ENCODE measurements at regions not wholly inside any gene's neighbourhood (a gene's known extent, or its start where the extent isn't known, plus 50 kb on each side); places are given as distances from the start of the nearest gene placed in this dataset.

GRCh38 chr14:53517270-53517960 lies 364.3 kb upstream of the DDHD1 start:
- WGBS, result 83% methylated on average over 2 of the region's 2 CpGs
- no peak for TF ChIP-seq CTCF (IDR thresholded peaks at IDR 0.05)
- TF ChIP-seq POLR2AphosphoS5 (IDR thresholded peaks at IDR 0.05), result no peak
- TF ChIP-seq POLR2A (IDR thresholded peaks at IDR 0.05), result no peak
- no peaks in the 10 kb centered on the region for H3K36me3 ChIP-seq
- no peaks in the 10 kb centered on the region for H3K9me3 ChIP-seq
- no peak overlapping the region for H3K4me3 ChIP-seq
- intact Hi-C loops (cut with DNase I), result no loop called here
- DNase-seq (ENCODE audit: low spot score), result no peak
- no peak overlapping the region for H3K27ac ChIP-seq
- no peaks in the 10 kb centered on the region for H3K4me1 ChIP-seq (replicated peaks)
- H3K27me3 ChIP-seq (replicated peaks; ENCODE audit: insufficient read depth), result no peaks in the 10 kb centered on the region

- no peaks in the 10 kb centered on the region for H3K9me3 ChIP-seq
- no peak overlapping the region for H3K4me3 ChIP-seq
- no peak overlapping the region for H3K27ac ChIP-seq
- TF ChIP-seq POLR2AphosphoS5 (IDR thresholded peaks at IDR 0.05) (no peak), POLR2A (IDR thresholded peaks at IDR 0.05) (no peak), CTCF (IDR thresholded peaks at IDR 0.05) (no peak)
- DNase-seq (ENCODE audit: low spot score), result no peak
- no peaks in the 10 kb centered on the region for H3K27me3 ChIP-seq (replicated peaks; ENCODE audit: insufficient read depth)
- intact Hi-C loops (cut with DNase I), result no loop called here
- H3K36me3 ChIP-seq, result no peaks in the 10 kb centered on the region
- WGBS, result 69% methylated on average over 2 of the region's 2 CpGs
- no peaks in the 10 kb centered on the region for H3K4me1 ChIP-seq (replicated peaks)
These were observed 363.2 kb upstream of the DDHD1 start for GRCh38 chr14:53516261-53516774.

DNA sequence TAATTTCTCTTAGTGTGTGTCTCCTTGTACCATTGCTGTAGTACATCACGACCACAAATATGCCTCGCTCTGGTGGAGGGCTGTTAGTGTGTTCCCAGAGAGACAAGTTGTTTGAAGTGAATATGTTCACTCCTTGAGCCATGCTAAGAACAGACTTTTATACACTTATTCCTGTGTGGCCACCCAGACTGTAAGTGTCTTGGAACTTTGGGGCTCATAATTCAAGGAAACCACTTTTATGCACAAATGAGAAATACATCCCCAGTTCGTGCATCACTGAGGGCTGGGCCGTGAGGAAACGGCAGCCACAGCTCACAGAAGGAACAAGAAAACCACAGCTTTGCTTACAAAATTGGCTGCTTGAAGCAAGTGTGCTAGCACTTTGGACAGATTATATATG lies 362.2 kb upstream of the DDHD1 start:
- Histone ChIP-seq H3K27ac (no peak overlapping the region), H3K4me3 (no peak overlapping the region), H3K4me1 (replicated peaks) (no peaks in the 10 kb centered on the region), H3K36me3 (no peaks in the 10 kb centered on the region), H3K9me3 (no peaks in the 10 kb centered on the region), H3K27me3 (replicated peaks; ENCODE audit: insufficient read depth) (no peaks in the 10 kb centered on the region)
- no peak for DNase-seq (ENCODE audit: low spot score)
- TF ChIP-seq CTCF (IDR thresholded peaks at IDR 0.05), result no peak
- TF ChIP-seq POLR2A (IDR thresholded peaks at IDR 0.05), result no peak
- TF ChIP-seq POLR2AphosphoS5 (IDR thresholded peaks at IDR 0.05), result no peak
- 39% methylated on average over 5 of the region's 5 CpGs for WGBS
- intact Hi-C loops (cut with DNase I), result no loop called here

GRCh38 chr14:53514197-53514596 lies 361.1 kb upstream of the DDHD1 start:
- H3K27ac ChIP-seq, result no peak overlapping the region
- H3K27me3 ChIP-seq (replicated peaks; ENCODE audit: insufficient read depth), result no peaks in the 10 kb centered on the region
- H3K4me3 ChIP-seq, result no peak overlapping the region
- 91% methylated on average over 3 of the region's 3 CpGs for WGBS
- no peaks in the 10 kb centered on the region for H3K36me3 ChIP-seq
- TF ChIP-seq CTCF (IDR thresholded peaks at IDR 0.05) (no peak), POLR2AphosphoS5 (IDR thresholded peaks at IDR 0.05) (no peak), POLR2A (IDR thresholded peaks at IDR 0.05) (no peak)
- no peak for DNase-seq (ENCODE audit: low spot score)
- intact Hi-C loops (cut with DNase I), result no loop called here
- no peaks in the 10 kb centered on the region for H3K4me1 ChIP-seq (replicated peaks)
- H3K9me3 ChIP-seq, result no peaks in the 10 kb centered on the region

- DNase-seq (ENCODE audit: low spot score), result no peak
- H3K9me3 ChIP-seq, result no peaks in the 10 kb centered on the region
- intact Hi-C loops (cut with DNase I), result no loop called here
- no peaks in the 10 kb centered on the region for H3K27me3 ChIP-seq (replicated peaks; ENCODE audit: insufficient read depth)
- H3K36me3 ChIP-seq, result no peaks in the 10 kb centered on the region
- no peak overlapping the region for H3K4me3 ChIP-seq
- H3K4me1 ChIP-seq (replicated peaks), result no peaks in the 10 kb centered on the region
- no peak for TF ChIP-seq CTCF (IDR thresholded peaks at IDR 0.05)
- no peak for TF ChIP-seq POLR2A (IDR thresholded peaks at IDR 0.05)
- TF ChIP-seq POLR2AphosphoS5 (IDR thresholded peaks at IDR 0.05), result no peak
- H3K27ac ChIP-seq, result no peak overlapping the region
These were observed 357.3 kb upstream of the DDHD1 start for GRCh38 chr14:53510281-53510912.
